ENCODE measurements at regions not wholly inside any gene's neighbourhood (a gene's known extent, or its start where the extent isn't known, plus 50 kb on each side); places are given as distances from the start of the nearest gene placed in this dataset.

GRCh38 chr6:167682125-167682524 is 144.6 kb upstream of the AFDN start:
- Histone ChIP-seq H2BK15ac (ENCODE audit: low read depth, low read length) (no peak overlapping the region), H3K9me3 (ENCODE audit: control insufficient read depth, insufficient read depth, low read length) (peaks cover 48% of the 10 kb centered on the region), H2BK20ac (ENCODE audit: low read depth, low read length) (no peak overlapping the region), H3K18ac (ENCODE audit: low read depth, low read length) (no peak overlapping the region), H3K9ac (ENCODE audit: low read depth, low read length) (no peak overlapping the region), H4K8ac (ENCODE audit: low read depth in 2 of 2, low read length in 2 of 2) (no peak overlapping the region), H3K27ac (ENCODE audit: insufficient read depth, low read length) (no peak overlapping the region), H2AFZ (replicated peaks; ENCODE audit: low read length, poor library complexity) (no peak overlapping the region), H3K9me1 (ENCODE audit: insufficient read depth, low read length) (no peaks in the 10 kb centered on the region), H2AK5ac (ENCODE audit: low read depth, low read length) (no peak overlapping the region), H2AK9ac (replicated peaks; ENCODE audit: low read depth, low read length, poor library complexity) (no peak overlapping the region), H3K4me2 (ENCODE audit: low read depth, low read length) (no peak overlapping the region), H2BK120ac (ENCODE audit: low read depth, low read length) (no peak overlapping the region), H3K56ac (ENCODE audit: extremely low read depth, insufficient read depth, low read length) (no peak overlapping the region), H3K4me3 (ENCODE audit: insufficient read depth, low read depth, low read length) (no peak overlapping the region), H3K4me1 (ENCODE audit: control insufficient read depth, insufficient read depth, low read length) (no peaks in the 10 kb centered on the region), H3K36me3 (ENCODE audit: control insufficient read depth, insufficient read depth, low read length) (no peaks in the 10 kb centered on the region), H3K4ac (ENCODE audit: low read depth, low read length) (no peak overlapping the region), H3K23ac (ENCODE audit: low read depth, low read length) (no peak overlapping the region), H3K14ac (replicated peaks; ENCODE audit: low read depth, low read length) (no peak overlapping the region), H3K27me3 (ENCODE audit: control insufficient read depth, insufficient read depth, low read length) (no peaks in the 10 kb centered on the region), H4K20me1 (ENCODE audit: insufficient read depth, low read length) (no peaks in the 10 kb centered on the region), H2BK5ac (ENCODE audit: low read depth, low read length, poor library complexity, severe bottlenecking) (no peak overlapping the region), H3K79me1 (ENCODE audit: low read depth in 1 of 2, low read length in 2 of 2) (no peaks in the 10 kb centered on the region), H4K91ac (ENCODE audit: insufficient read depth, low read depth, low read length) (no peak overlapping the region), H4K5ac (ENCODE audit: low read depth, low read length) (no peak overlapping the region)
- TF ChIP-seq CHD1 (IDR thresholded peaks at IDR 0.05; ENCODE audit: low read depth, low read length) (no peak), POLR2A (IDR thresholded peaks at IDR 0.05; ENCODE audit: low read depth, low read length) (no peak), MXI1 (IDR thresholded peaks at IDR 0.05; ENCODE audit: borderline replicate concordance, low read depth, low read length) (no peak), MAZ (IDR thresholded peaks at IDR 0.05; ENCODE audit: borderline replicate concordance, low read depth, low read length) (no peak), MAFK (IDR thresholded peaks at IDR 0.05; ENCODE audit: low read depth, low read length) (no peak), SMC3 (IDR thresholded peaks at IDR 0.05; ENCODE audit: low read depth, low read length) (no peak), FOS (IDR thresholded peaks at IDR 0.05; ENCODE audit: low read depth, low read length) (no peak), RAD21 (IDR thresholded peaks at IDR 0.05; ENCODE audit: low read length) (no peak), ELK1 (IDR thresholded peaks at IDR 0.05; ENCODE audit: borderline replicate concordance, low read depth, low read length) (no peak), NFE2L2 (IDR thresholded peaks at IDR 0.05; ENCODE audit: low read depth, low read length) (no peak)
- TF ChIP-seq, protein P1, sequence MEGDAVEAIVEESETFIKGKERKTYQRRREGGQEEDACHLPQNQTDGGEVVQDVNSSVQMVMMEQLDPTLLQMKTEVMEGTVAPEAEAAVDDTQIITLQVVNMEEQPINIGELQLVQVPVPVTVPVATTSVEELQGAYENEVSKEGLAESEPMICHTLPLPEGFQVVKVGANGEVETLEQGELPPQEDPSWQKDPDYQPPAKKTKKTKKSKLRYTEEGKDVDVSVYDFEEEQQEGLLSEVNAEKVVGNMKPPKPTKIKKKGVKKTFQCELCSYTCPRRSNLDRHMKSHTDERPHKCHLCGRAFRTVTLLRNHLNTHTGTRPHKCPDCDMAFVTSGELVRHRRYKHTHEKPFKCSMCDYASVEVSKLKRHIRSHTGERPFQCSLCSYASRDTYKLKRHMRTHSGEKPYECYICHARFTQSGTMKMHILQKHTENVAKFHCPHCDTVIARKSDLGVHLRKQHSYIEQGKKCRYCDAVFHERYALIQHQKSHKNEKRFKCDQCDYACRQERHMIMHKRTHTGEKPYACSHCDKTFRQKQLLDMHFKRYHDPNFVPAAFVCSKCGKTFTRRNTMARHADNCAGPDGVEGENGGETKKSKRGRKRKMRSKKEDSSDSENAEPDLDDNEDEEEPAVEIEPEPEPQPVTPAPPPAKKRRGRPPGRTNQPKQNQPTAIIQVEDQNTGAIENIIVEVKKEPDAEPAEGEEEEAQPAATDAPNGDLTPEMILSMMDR (conservative IDR thresholded peaks at IDR 0.05; ENCODE audit: low read depth, low read length), result no peak
- WGBS, 2 experiments (ENCODE audit: extremely low coverage in 2 of 2, insufficient read length in 1 of 2), result 100% methylated on average over 3 of the region's 11 CpGs; no CpG with 5 or more reads in 1 of the 2 experiments
- ATAC-seq (ENCODE audit: low read depth) (no peak), DNase-seq (no peak)
- ChIA-PET POLR2A (ENCODE audit: unreplicated experiment) (no interaction called here), CTCF (no interaction called here)
- intact Hi-C loops (cut with micrococcal nuclease) (no loop called here), in situ Hi-C loops (cut with MboI; ENCODE audit: low sequenced_read_pairs) (no loop called here), dilution Hi-C loops (cut with HindIII; ENCODE audit: low sequenced_read_pairs, unreplicated experiment) (no loop called here)
- no TSS peak for BruUV-seq (replicated peaks)

Measured in IMR-90 (cell line).